ENCODE measurements at regions not wholly inside any gene's neighbourhood (a gene's known extent, or its start where the extent isn't known, plus 50 kb on each side); places are given as distances from the start of the nearest gene placed in this dataset.
"Not testable (repeated sequence)": the region's sequence is repeated elsewhere in the genome, so short reads cannot be mapped to it uniquely, and the experiment has no call there.

DNA sequence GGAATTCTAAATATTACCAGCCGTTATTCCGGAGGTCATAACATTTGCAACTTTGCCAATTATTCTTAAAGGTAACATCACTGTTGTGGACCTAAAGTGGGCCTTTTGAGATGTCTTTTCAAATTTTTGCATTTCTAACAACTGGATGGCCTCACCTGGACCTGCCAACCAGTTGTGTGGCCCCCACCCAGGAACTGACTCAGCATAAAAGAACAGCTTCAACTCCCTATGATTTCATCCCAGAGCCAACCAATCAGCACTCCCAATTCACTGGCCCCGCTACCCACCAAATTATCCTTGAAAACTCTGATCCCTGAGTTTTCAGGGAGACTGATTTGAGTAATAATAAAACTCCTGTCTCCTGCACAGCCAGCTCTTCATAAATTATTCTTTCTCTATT lies 489.7 kb upstream of the LMCD1 start:
- Mint-ChIP-seq H3K27ac (no peak overlapping the region), H3K36me3 (no peaks in the 10 kb centered on the region), H3K4me3 (no peak overlapping the region), H3K9me3 (no peaks in the 10 kb centered on the region), H3K4me1 (no peaks in the 10 kb centered on the region), H3K27me3 (no peaks in the 10 kb centered on the region)

DNA sequence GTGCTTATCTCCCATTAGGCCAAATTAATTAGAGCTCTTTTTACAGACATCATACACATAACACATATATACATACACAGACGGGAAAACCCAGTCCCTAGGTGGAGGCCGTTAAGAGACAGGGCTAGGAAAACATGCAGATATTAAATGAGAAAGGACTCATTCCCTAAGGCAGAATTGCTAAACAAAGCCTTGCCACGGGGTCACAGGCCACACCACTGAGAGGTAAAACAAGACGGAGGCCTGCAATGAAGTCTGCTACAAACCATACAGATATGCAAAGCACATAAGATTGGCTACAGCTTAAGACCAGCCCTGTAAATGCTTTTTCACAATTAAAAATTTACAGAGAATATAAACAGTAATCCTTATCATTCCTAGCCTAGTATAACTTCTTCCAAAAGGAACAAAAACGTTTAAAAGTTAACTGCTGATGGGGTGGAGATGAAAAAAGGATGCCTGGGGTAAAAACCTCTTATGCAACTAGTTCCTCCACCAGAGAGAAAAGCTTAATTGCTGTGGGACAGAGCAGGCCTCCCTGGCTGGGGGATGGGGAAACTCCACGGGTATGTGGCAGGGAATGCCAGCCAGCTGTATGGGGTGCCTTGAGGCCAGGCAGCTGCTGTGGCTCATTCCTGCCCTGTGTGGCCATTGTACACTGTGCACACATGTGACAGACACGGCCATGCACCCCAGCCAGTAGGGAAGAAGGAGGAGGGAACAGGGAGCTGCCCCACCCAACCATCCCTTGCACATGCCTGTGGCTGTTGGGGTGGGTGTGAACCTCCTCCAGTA lies 481.4 kb upstream of the LMCD1 start:
- H3K27ac Mint-ChIP-seq: no peak overlapping the region
- no peaks in the 10 kb centered on the region for H3K4me1 Mint-ChIP-seq
- H3K4me3 Mint-ChIP-seq: no peak overlapping the region
- no peaks in the 10 kb centered on the region for H3K27me3 Mint-ChIP-seq
- H3K9me3 Mint-ChIP-seq: peaks cover 10% of the 10 kb centered on the region
- peaks cover 2% of the 10 kb centered on the region for H3K36me3 Mint-ChIP-seq

DNA sequence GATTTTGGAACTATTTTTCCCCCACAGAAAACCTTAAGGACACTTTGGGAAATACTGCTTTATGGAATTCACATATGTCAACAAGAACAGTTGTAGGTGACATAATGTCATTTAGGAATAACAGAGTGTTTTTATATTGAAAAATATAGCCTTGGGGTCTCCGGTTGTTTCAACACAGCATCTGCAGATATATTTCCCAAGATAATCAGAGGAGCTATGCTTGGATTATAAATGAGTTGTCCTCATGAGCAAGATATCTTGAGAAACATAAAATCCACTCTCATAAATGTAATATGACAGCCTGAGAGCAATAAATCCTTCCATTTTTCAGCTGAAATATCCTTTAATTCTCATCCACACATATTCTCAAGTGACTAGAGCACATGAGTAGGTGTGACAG lies 473.7 kb upstream of the LMCD1 start:
- no peaks in the 10 kb centered on the region for H3K27me3 Mint-ChIP-seq
- H3K27ac Mint-ChIP-seq: no peak overlapping the region
- H3K36me3 Mint-ChIP-seq: peaks cover 1% of the 10 kb centered on the region
- H3K9me3 Mint-ChIP-seq: no peaks in the 10 kb centered on the region
- H3K4me3 Mint-ChIP-seq: no peak overlapping the region
- no peaks in the 10 kb centered on the region for H3K4me1 Mint-ChIP-seq

DNA sequence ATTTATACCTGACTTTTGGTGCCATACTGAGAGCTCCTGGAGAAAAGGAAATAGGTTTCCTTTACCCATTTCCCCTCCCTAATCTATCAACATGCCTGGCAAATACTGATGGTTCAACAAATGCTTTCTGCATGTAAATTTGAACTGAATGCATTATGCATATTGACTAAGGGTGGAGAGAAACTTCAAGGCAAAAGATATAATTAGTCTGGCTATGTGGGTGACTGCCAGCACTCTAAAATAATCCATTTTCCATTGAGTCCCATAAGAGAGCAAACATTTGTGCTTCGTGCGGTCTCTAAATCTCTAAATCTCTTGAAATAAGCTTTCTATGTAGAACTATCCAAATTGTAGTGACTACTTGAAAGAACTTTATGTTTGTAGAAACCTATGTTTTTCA lies 451.3 kb upstream of the LMCD1 start:
- Mint-ChIP-seq H3K36me3 (no peaks in the 10 kb centered on the region), H3K4me1 (peaks cover 8% of the 10 kb centered on the region), H3K27me3 (no peaks in the 10 kb centered on the region), H3K27ac (no peak overlapping the region), H3K9me3 (no peaks in the 10 kb centered on the region), H3K4me3 (no peak overlapping the region)

DNA sequence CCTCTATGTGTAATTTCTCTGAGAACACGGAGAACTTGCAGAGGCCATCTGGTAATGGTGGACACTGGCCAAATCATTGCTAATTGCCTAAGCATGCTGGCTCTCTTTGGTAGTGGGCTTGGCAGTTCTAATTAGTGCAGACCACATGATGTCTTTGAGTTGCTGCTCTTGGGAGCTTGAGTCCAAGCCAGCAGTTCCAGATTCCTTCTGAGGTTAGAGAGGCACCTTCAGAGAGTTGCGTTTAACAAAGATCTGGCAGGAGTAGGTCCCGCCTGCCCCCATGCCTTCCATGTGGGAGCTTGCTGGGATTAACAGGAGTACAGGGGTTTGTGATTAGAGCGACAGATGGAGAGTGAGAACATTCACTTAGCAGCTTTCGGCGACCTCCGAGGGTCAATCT lies 449.0 kb upstream of the LMCD1 start:
- Mint-ChIP-seq H3K9me3 (no peaks in the 10 kb centered on the region), H3K27ac (no peak overlapping the region), H3K36me3 (no peaks in the 10 kb centered on the region), H3K27me3 (peaks cover 2% of the 10 kb centered on the region), H3K4me3 (no peak overlapping the region), H3K4me1 (peaks cover 8% of the 10 kb centered on the region)

DNA sequence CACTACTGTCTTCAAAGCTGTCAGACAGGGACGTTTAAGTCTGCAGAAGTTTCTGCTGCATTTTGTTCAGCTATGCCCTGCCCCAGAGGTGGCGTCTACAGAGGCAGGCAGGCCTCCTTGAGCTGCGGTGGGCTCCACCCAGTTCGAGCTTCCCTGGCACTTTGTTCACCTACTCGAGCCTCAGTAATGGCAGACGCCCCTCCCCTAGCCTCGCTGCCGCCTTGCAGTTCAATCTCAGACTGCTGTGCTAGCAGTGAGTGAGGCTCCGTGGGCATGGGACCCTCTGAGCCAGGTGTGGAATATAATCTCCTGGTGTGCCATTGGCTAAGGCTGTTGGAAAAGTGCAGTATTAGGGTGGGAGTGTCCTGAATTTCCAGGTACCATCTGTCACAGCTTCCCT lies 433.5 kb upstream of the LMCD1 start:
- H3K4me1 Mint-ChIP-seq, H3K27me3 Mint-ChIP-seq, H3K4me3 Mint-ChIP-seq, H3K27ac Mint-ChIP-seq, H3K9me3 Mint-ChIP-seq, H3K36me3 Mint-ChIP-seq: not testable (repeated sequence)

DNA sequence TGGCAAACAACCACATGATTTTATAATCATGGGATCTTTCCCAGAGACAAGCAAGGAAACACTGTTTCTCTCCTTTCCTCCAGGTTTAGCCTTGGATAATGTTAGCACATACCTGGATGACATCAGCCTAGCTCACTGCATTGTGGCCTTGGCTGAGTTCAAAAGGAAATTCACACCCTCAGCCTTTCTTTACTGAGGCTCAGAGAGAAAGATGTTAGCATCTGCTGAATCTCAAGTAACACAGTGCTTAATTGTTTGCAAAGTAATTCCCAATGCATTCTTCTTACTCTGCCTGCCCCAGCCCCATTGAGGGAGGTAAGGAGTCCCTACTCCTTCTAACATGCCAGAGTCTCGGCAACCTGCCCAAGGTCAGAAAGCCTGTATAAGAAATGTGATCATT lies 432.2 kb upstream of the LMCD1 start:
- H3K27me3 Mint-ChIP-seq: no peaks in the 10 kb centered on the region
- no peaks in the 10 kb centered on the region for H3K4me1 Mint-ChIP-seq
- H3K4me3 Mint-ChIP-seq: no peak overlapping the region
- H3K36me3 Mint-ChIP-seq: no peaks in the 10 kb centered on the region
- H3K27ac Mint-ChIP-seq: no peak overlapping the region
- no peaks in the 10 kb centered on the region for H3K9me3 Mint-ChIP-seq

DNA sequence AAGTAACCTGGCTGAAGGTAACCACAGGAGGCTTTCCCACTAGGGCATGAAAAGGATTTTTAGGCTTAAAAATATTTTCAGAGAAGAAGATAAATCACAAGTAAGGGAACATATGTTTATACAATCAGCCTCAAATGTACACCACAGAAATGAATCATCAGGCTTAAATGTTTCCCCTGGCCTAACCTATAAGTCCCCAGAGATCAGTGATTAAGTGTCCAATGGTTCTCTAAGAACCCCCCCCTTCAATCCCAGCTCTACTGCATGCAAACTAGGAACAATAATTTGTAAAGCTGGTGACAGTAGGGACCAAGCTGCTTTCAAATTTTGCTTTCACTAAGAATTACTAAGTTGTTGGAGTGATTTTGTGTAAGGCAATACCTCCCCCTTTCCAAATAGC lies 431.6 kb upstream of the LMCD1 start:
- Mint-ChIP-seq H3K27me3 (no peaks in the 10 kb centered on the region), H3K4me3 (no peak overlapping the region), H3K36me3 (no peaks in the 10 kb centered on the region), H3K27ac (no peak overlapping the region), H3K9me3 (no peaks in the 10 kb centered on the region), H3K4me1 (no peaks in the 10 kb centered on the region)

DNA sequence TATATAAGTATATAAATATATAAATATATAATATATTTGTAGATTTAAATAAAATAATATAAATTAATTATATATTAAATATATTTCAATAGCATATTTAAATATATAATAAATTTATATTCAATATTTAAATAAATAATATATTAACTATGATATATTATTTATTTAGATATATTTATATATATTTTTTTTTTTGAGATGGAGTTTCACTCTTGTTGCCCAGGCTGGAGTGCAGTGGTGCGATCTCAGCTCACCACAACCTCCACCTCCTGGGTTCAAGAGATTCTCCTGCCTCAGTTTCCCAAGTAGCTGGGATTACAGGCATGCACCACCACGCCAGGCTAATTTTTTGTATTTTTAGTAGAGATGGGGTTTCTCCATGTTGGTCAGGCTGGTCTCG lies 426.9 kb upstream of the LMCD1 start:
- not testable (repeated sequence) for H3K4me3 Mint-ChIP-seq, H3K9me3 Mint-ChIP-seq, H3K4me1 Mint-ChIP-seq, H3K36me3 Mint-ChIP-seq, H3K27me3 Mint-ChIP-seq, H3K27ac Mint-ChIP-seq

DNA sequence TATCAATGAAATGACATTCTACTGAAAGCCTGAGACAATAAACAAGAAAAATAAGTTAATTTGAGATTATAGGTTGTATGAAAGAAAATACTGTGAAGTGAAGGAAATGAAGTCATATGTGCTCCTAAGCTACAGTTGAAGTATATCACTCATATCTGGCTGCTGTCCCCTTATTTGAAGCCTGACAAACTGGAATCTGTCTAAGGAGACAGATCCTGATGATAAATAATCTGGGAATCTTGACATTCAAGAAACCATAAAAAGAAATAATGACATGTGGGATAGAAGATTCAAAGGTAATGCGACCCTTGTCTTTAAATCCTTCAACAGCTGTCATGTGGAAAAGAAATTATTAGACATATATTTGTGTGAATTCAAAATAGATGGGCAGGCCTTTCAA lies 424.5 kb upstream of the LMCD1 start:
- Mint-ChIP-seq H3K27ac (no peak overlapping the region), H3K36me3 (no peaks in the 10 kb centered on the region), H3K4me1 (no peaks in the 10 kb centered on the region), H3K9me3 (no peaks in the 10 kb centered on the region), H3K27me3 (no peaks in the 10 kb centered on the region), H3K4me3 (no peak overlapping the region)

DNA sequence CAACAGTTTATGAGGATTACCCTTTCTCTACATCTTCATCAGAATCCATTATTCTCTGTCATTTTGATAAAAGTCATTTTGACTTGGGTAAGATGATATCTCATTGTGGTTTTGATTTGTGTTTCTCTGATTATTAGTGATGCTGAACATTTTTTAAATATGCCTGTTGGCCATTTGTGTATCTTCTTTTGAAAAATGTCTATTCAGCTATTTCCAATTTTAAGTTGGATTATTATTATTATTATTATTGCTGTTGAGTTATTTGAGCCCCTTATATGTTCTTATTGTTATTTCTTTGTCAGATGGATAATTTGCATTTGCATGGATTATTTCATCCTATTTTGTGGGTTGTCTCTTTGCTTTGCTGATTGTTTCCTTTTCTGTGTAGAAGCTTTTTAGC lies 421.2 kb upstream of the LMCD1 start:
- peaks cover 5% of the 10 kb centered on the region for H3K9me3 Mint-ChIP-seq
- H3K4me1 Mint-ChIP-seq: peaks cover 15% of the 10 kb centered on the region
- H3K4me3 Mint-ChIP-seq: no peak overlapping the region
- peaks cover 3% of the 10 kb centered on the region for H3K36me3 Mint-ChIP-seq
- no peaks in the 10 kb centered on the region for H3K27me3 Mint-ChIP-seq
- H3K27ac Mint-ChIP-seq: no peak overlapping the region

DNA sequence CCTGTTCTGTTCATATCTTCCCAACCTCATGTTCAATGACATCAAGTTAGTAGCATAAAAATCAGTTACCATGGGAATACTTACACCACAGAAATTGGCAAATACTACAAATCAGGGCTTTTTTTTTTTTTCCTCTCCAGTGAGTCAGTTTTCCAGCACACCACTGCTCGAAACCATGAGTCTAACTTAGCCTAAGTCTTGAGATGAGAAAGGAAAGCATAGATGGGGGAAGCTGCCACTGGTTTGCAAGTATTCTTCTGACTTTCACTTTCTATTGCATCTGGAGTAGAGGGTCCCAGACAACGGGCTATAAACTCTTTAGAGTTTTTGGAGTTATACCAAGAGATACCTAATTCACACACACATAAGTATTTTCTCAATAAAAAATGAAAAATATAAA lies 416.1 kb upstream of the LMCD1 start:
- no peaks in the 10 kb centered on the region for H3K27me3 Mint-ChIP-seq
- peaks cover 3% of the 10 kb centered on the region for H3K36me3 Mint-ChIP-seq
- peaks cover 5% of the 10 kb centered on the region for H3K9me3 Mint-ChIP-seq
- no peak overlapping the region for H3K4me3 Mint-ChIP-seq
- peaks cover 15% of the 10 kb centered on the region for H3K4me1 Mint-ChIP-seq
- no peak overlapping the region for H3K27ac Mint-ChIP-seq

DNA sequence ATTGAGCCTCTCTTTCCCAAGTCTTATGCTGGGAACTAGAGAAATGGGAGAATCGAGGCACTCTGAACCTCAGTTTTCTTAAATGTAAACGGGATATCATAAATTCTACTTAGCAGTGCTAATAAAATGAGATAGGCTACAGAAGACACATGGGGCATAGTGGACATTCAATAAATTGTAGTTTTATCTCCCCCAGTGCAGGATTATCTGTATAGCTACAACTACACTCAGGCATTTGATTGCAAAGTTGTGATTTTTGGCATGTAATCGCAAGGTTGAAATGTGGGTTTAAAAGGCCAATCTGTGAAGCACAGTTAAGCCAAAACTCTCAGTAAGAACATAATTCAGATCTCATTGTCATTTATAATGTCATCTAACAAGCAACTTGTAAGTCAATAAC lies 413.7 kb upstream of the LMCD1 start:
- Mint-ChIP-seq H3K27ac (no peak overlapping the region), H3K27me3 (no peaks in the 10 kb centered on the region), H3K36me3 (peaks cover 3% of the 10 kb centered on the region), H3K4me3 (no peak overlapping the region), H3K4me1 (peaks cover 14% of the 10 kb centered on the region), H3K9me3 (peaks cover 5% of the 10 kb centered on the region)

DNA sequence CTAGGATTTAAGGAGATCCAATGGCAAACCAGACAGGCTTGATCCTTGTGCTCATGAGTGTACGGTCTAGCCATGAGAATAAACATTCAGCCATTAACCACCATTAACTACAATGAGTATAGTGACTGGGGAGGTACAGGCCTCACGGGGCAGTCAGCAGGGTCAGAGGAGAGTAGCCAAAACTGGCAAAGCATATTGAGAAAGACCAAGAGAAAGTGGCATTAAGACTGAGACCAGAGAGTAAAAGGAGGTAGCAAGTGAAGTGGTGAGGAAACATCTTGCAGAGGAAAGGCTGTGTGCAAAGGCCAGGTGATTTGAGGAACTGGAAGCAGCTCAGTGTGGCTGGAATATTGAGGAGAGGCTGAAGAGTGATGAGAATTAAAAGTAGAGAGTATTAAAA lies 407.2 kb upstream of the LMCD1 start:
- H3K9me3 Mint-ChIP-seq: no peaks in the 10 kb centered on the region
- H3K27me3 Mint-ChIP-seq: no peaks in the 10 kb centered on the region
- H3K4me1 Mint-ChIP-seq: peaks cover 5% of the 10 kb centered on the region
- no peak overlapping the region for H3K4me3 Mint-ChIP-seq
- no peaks in the 10 kb centered on the region for H3K36me3 Mint-ChIP-seq
- no peak overlapping the region for H3K27ac Mint-ChIP-seq

DNA sequence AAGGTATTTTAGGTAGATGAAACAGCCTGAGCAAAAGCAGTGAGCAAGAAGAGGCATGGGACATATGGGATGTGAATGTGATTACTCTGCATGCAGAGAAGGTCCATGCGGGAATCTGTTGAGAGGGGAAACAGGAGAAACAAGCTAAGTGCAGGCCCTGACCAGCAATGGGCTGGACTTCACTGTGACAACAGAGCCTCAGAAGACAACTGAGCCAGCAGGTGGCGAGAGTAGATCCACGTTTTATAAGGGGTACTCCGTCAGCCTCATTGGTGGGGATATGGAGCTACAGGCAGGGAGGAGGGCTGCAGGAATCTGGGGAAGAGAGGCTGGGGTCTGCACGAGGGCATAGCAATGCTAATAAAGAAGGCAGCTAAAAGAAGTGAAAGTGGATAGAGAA lies 405.9 kb upstream of the LMCD1 start:
- H3K36me3 Mint-ChIP-seq: no peaks in the 10 kb centered on the region
- H3K27me3 Mint-ChIP-seq: no peaks in the 10 kb centered on the region
- H3K4me3 Mint-ChIP-seq: no peak overlapping the region
- H3K9me3 Mint-ChIP-seq: no peaks in the 10 kb centered on the region
- H3K27ac Mint-ChIP-seq: no peak overlapping the region
- H3K4me1 Mint-ChIP-seq: peaks cover 5% of the 10 kb centered on the region

DNA sequence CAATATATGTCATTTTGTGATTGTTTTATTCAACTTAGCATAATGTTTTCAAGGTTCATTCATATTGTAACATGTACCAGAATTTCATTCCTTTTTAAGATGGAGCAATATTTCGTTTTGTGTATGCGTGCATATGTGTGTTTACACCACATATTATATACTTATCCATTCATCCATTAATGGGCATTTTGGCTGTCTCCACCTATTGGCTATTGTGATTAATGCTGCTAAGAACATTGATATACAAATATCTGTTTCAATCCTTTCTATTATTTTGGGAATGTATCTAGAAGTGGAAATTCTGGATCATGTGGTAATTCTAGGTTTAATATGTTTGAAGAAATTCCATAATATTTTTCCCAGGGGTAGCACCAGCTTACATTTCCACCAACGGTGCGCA lies 403.9 kb upstream of the LMCD1 start:
- Mint-ChIP-seq H3K4me3 (no peak overlapping the region), H3K9me3 (no peaks in the 10 kb centered on the region), H3K27ac (no peak overlapping the region), H3K4me1 (peaks cover 14% of the 10 kb centered on the region), H3K27me3 (no peaks in the 10 kb centered on the region), H3K36me3 (no peaks in the 10 kb centered on the region)

DNA sequence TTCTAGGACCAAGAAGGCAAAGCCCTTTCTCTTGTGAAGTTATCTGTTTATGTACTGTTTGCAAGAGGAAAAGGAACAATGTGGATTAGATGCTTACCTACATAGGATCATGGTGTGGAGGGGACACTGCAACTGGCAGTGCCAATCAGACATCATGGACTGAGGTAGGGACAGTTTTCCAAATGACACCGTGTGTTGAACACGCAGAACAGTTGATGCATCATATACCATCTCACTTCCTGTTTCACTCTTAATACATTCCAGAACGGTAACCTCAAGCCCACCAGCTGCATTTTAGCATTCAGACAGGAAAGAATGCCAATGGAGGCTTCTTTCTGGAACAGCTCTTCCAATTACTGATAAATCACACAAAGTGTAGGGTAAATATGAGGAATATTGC lies 397.7 kb upstream of the LMCD1 start:
- Mint-ChIP-seq H3K9me3 (no peaks in the 10 kb centered on the region), H3K27ac (no peak overlapping the region), H3K36me3 (peaks cover 2% of the 10 kb centered on the region), H3K27me3 (no peaks in the 10 kb centered on the region), H3K4me3 (no peak overlapping the region), H3K4me1 (peaks cover 13% of the 10 kb centered on the region)

Data from activated naive CD4-positive, alpha-beta T cell treated with anti-CD3 and anti-CD28 coated beads, Interleukin-2, amount 50 U/mL, for 24 hours (primary cell).